SK-N-SH (cell line): ENCODE measurements at regions not wholly inside any gene's neighbourhood (a gene's known extent, or its start where the extent isn't known, plus 50 kb on each side); places are given as distances from the start of the nearest gene placed in this dataset.

Experiments used
- CTCF ChIA-PET: fragments of 300-600, 350-600 bp; formaldehyde crosslinking; extraction: SDS; loops from one replicate; lab custom pipeline; 2021; lab: Yijun Ruan, JAX
- POLR2A ChIA-PET: fragments of 350-600 bp; sonication (Branson Sonifier 250); formaldehyde crosslinking; extraction: SDS; loops from one replicate; lab custom pipeline; 2020; ENCODE audit warnings: antibody characterized with exemption, inconsistent platforms; lab: Yijun Ruan, JAX
- DNase-seq: peaks from one replicate; pipeline ENCODE4 v3.0.0; 2012
- H2AFZ ChIP-seq: fragments of 200-600 bp; sonication (generic); 2 replicates; pipeline ENCODE4 v1.8.1; 2016; ENCODE audit warnings: antibody characterized with exemption, mild to moderate bottlenecking, low read depth
- H3F3A ChIP-seq: fragments of 200-600 bp; sonication (generic); replicated peaks from 2 replicates; pipeline ENCODE3; 2016; ENCODE audit warnings: antibody characterized with exemption, mild to moderate bottlenecking; ENCODE audit not compliant: insufficient read depth
- H3K27ac ChIP-seq, 2 experiments: fragments of 200-500 bp in 1 of 2; fragments of 200-600 bp in 1 of 2; sonication (Bioruptor generic) in 1 of 2; sonication (generic), shearing (Covaris generic) in 1 of 2; 2 replicates each; pipeline versions ENCODE4 v1.5.1 to v1.6.1; 2014 to 2016; ENCODE audit warnings: low read depth in 2 of 2, inconsistent platforms in 1 of 2, low read length in 1 of 2, mild to moderate bottlenecking in 1 of 2, mixed read lengths in 1 of 2
- H3K27me3 ChIP-seq: fragments of 200-600 bp; sonication (generic), shearing (Covaris generic); 2 replicates; pipeline ENCODE4 v1.6.1; 2016; ENCODE audit warnings: mixed run types; ENCODE audit not compliant: insufficient read depth
- H3K36me3 ChIP-seq, 2 experiments: fragments of 200-500 bp in 1 of 2; fragments of 200-600 bp in 1 of 2; sonication (Bioruptor generic) in 1 of 2; sonication (generic) in 1 of 2; replicated peaks in 1 of 2; 2 replicates each; pipeline versions ENCODE3 to v1.5.1; 2014 to 2016; ENCODE audit warnings: low read length in 1 of 2, mild to moderate bottlenecking in 1 of 2; ENCODE audit not compliant: insufficient read depth in 2 of 2, control insufficient read depth in 1 of 2
- H3K4me1 ChIP-seq, 2 experiments: fragments of 200-500 bp in 1 of 2; fragments of 200-600 bp in 1 of 2; sonication (Bioruptor generic) in 1 of 2; sonication (generic), shearing (Covaris generic) in 1 of 2; 2 replicates each; pipeline versions ENCODE4 v1.5.1 to v1.6.1; 2014 to 2016; ENCODE audit warnings: low read depth in 1 of 2, low read length in 1 of 2, mixed run types in 1 of 2; ENCODE audit not compliant: insufficient read depth in 2 of 2, control insufficient read depth in 1 of 2
- H3K4me2 ChIP-seq: fragments of 200-600 bp; sonication (generic), shearing (Covaris generic); 2 replicates; pipeline ENCODE4 v1.6.1; 2017; ENCODE audit warnings: mixed run types
- H3K4me3 ChIP-seq, 2 experiments: fragments of 200-500 bp in 1 of 2; fragments of 200-600 bp in 1 of 2; sonication (Bioruptor generic) in 1 of 2; sonication (generic), shearing (Covaris generic) in 1 of 2; 2 replicates each; pipeline versions ENCODE4 v1.5.1 to v1.8.1; 2014 to 2016; ENCODE audit warnings: low read depth in 2 of 2, inconsistent platforms in 1 of 2, low read length in 1 of 2, mild to moderate bottlenecking in 1 of 2, mixed read lengths in 1 of 2, moderate library complexity in 1 of 2
- H3K79me2 ChIP-seq: fragments of 200-600 bp; sonication (generic); 2 replicates; pipeline ENCODE4 v1.8.1; 2017; ENCODE audit warnings: mild to moderate bottlenecking; ENCODE audit not compliant: insufficient read depth
- H3K9ac ChIP-seq: fragments of 200-600 bp; sonication (generic); 2 replicates; pipeline ENCODE4 v1.6.1; 2017; ENCODE audit warnings: mixed run types
- H3K9me2 ChIP-seq: fragments of 200-600 bp; sonication (generic); 2 replicates; pipeline ENCODE4 v1.6.1; 2017; ENCODE audit warnings: mixed run types
- H3K9me3 ChIP-seq: fragments of 200-600 bp; sonication (generic); 2 replicates; pipeline ENCODE4 v1.6.1; 2017; ENCODE audit warnings: mixed run types, mild to moderate bottlenecking, moderate library complexity
- H4K20me1 ChIP-seq: fragments of 200-600 bp; sonication (generic); 2 replicates; pipeline ENCODE4 v1.6.1; 2017; ENCODE audit warnings: mild to moderate bottlenecking, mixed run types; ENCODE audit not compliant: insufficient read depth
- ELF1 ChIP-seq: IDR thresholded peaks from 2 replicates; pipeline ENCODE4 v1.4.0; 2012
- EP300 ChIP-seq, 2 experiments: IDR thresholded peaks; 2 replicates each; pipeline versions ENCODE4 v1.4.0 to v1.6.1; 2012; ENCODE audit warnings: borderline replicate concordance in 1 of 2, low read depth in 1 of 2, low read length in 1 of 2
- EZH2phosphoT487 ChIP-seq: fragments of 200-600 bp; sonication (generic); IDR thresholded peaks from 2 replicates; pipeline ENCODE4 v1.6.1; 2017; ENCODE audit warnings: low read depth, mixed run types, mild to moderate bottlenecking, antibody characterized with exemption, moderate library complexity, borderline replicate concordance
- FOSL2 ChIP-seq: IDR thresholded peaks from 2 replicates; pipeline ENCODE4 v1.4.0; 2012; ENCODE audit warnings: low read depth, mild to moderate bottlenecking, moderate library complexity, borderline replicate concordance
- GABPA ChIP-seq: IDR thresholded peaks from 2 replicates; pipeline ENCODE4 v1.4.0; 2012; ENCODE audit warnings: low read depth, mild to moderate bottlenecking
- GATA2 ChIP-seq: sonication (generic); formaldehyde crosslinking; IDR thresholded peaks from 2 replicates; pipeline ENCODE4 v1.5.0; 2020; ENCODE audit warnings: mild to moderate bottlenecking, missing genetic modification reagents
- JUND ChIP-seq: IDR thresholded peaks from 2 replicates; pipeline ENCODE4 v1.4.0; 2012
- MEF2A ChIP-seq: IDR thresholded peaks from 2 replicates; pipeline ENCODE4 v1.4.0; 2012; ENCODE audit warnings: low read depth, borderline replicate concordance
- NFIC ChIP-seq: IDR thresholded peaks from 2 replicates; pipeline ENCODE4 v1.4.0; 2012; ENCODE audit warnings: borderline replicate concordance
- POLR2AphosphoS5 ChIP-seq: IDR thresholded peaks from 2 replicates; pipeline ENCODE4 v1.6.1; 2012; ENCODE audit warnings: low read depth, low read length
- RCOR1 ChIP-seq: fragments of 150-350 bp; IDR thresholded peaks from 2 replicates; pipeline ENCODE4 v1.6.1; 2017; ENCODE audit warnings: antibody characterized with exemption, low read length
- RFX5 ChIP-seq: IDR thresholded peaks from 2 replicates; pipeline ENCODE4 v1.6.1; 2012; ENCODE audit warnings: mild to moderate bottlenecking, improper control_type of control experiment, low read length
- SIN3A ChIP-seq: IDR thresholded peaks from 2 replicates; pipeline ENCODE4 v1.6.1; 2012; ENCODE audit warnings: low read depth, mild to moderate bottlenecking, low read length, moderate library complexity, borderline replicate concordance
- TAF1 ChIP-seq: IDR thresholded peaks from 2 replicates; pipeline ENCODE4 v1.6.1; 2012; ENCODE audit warnings: low read depth, mild to moderate bottlenecking, low read length, moderate library complexity, borderline replicate concordance
- TCF12 ChIP-seq: IDR thresholded peaks from 2 replicates; pipeline ENCODE4 v1.4.0; 2012
- WGBS: methylation state at CpG from one replicate; pipeline ENCODE4 v1.1.6; 2017; ENCODE audit warnings: low lambda C conversion rate; 5-methylcytosine and 5-hydroxymethylcytosine counted together
- TF ChIP-seq, protein P1 (sequence below): IDR thresholded peaks from 2 replicates; pipeline ENCODE4 v1.4.0; 2012; ENCODE audit warnings: low read depth
- TF ChIP-seq, protein P2 (sequence below): fragments of 150-350 bp; IDR thresholded peaks from 2 replicates; pipeline ENCODE4 v1.6.1; 2016; ENCODE audit warnings: mild to moderate bottlenecking, low read depth, low read length
- TF ChIP-seq, protein P3 (sequence below): IDR thresholded peaks from 2 replicates; pipeline ENCODE4 v1.4.0; 2012; ENCODE audit warnings: low read depth, borderline replicate concordance

- WGBS, result 81% methylated on average over 4 of the region's 4 CpGs
- TF ChIP-seq EP300 (IDR thresholded peaks at IDR 0.05; ENCODE audit: borderline replicate concordance in 1 of 2, low read depth in 1 of 2, low read length in 1 of 2) (no peak), JUND (no peak), TAF1 (no peak), SIN3A (no peak), RCOR1 (no peak), GABPA (no peak), MEF2A (no peak), GATA2 (CRISPR knock-in tag) (no peak), FOSL2 (no peak), POLR2AphosphoS5 (no peak), EZH2phosphoT487 (no peak), NFIC (no peak), RFX5 (no peak), ELF1 (no peak), TCF12 (no peak)
- TF ChIP-seq, protein P1, sequence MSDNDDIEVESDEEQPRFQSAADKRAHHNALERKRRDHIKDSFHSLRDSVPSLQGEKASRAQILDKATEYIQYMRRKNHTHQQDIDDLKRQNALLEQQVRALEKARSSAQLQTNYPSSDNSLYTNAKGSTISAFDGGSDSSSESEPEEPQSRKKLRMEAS, result no peak
- TF ChIP-seq, protein P2, sequence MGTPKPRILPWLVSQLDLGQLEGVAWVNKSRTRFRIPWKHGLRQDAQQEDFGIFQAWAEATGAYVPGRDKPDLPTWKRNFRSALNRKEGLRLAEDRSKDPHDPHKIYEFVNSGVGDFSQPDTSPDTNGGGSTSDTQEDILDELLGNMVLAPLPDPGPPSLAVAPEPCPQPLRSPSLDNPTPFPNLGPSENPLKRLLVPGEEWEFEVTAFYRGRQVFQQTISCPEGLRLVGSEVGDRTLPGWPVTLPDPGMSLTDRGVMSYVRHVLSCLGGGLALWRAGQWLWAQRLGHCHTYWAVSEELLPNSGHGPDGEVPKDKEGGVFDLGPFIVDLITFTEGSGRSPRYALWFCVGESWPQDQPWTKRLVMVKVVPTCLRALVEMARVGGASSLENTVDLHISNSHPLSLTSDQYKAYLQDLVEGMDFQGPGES, result no peak
- TF ChIP-seq, protein P3, sequence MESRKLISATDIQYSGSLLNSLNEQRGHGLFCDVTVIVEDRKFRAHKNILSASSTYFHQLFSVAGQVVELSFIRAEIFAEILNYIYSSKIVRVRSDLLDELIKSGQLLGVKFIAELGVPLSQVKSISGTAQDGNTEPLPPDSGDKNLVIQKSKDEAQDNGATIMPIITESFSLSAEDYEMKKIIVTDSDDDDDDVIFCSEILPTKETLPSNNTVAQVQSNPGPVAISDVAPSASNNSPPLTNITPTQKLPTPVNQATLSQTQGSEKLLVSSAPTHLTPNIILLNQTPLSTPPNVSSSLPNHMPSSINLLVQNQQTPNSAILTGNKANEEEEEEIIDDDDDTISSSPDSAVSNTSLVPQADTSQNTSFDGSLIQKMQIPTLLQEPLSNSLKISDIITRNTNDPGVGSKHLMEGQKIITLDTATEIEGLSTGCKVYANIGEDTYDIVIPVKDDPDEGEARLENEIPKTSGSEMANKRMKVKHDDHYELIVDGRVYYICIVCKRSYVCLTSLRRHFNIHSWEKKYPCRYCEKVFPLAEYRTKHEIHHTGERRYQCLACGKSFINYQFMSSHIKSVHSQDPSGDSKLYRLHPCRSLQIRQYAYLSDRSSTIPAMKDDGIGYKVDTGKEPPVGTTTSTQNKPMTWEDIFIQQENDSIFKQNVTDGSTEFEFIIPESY, result no peak
- TF ChIP-seq, all 33 proteins: peak for 0
- ChIA-PET CTCF (no interaction called here), POLR2A (no interaction called here)
- Histone ChIP-seq H2AFZ (no peak overlapping the region), H3K9me2 (no peaks in the 10 kb centered on the region), H3K9me3 (no peaks in the 10 kb centered on the region), H3F3A (no peaks in the 10 kb centered on the region), H3K4me2 (no peak overlapping the region), H3K9ac (no peak overlapping the region), H4K20me1 (no peaks in the 10 kb centered on the region), H3K79me2 (no peaks in the 10 kb centered on the region), H3K36me3 (no peaks in the 10 kb centered on the region), H3K27ac (no peak overlapping the region), H3K4me1 (no peaks in the 10 kb centered on the region), H3K4me3 (no peak overlapping the region), H3K27me3 (no peaks in the 10 kb centered on the region)
- no peak for DNase-seq
Observed at GRCh38 chr12:84712747-84713146, 199.9 kb downstream of the SLC6A15 start.
